ENCODE measurements at regions not wholly inside any gene's neighbourhood (a gene's known extent, or its start where the extent isn't known, plus 50 kb on each side); places are given as distances from the start of the nearest gene placed in this dataset.

- H3K36me3 ChIP-seq (ENCODE audit: insufficient read depth, low read length) = no peaks in the 10 kb centered on the region
- no peaks in the 10 kb centered on the region for H4K20me1 ChIP-seq (ENCODE audit: insufficient read depth, low read length)
- H3K79me2 ChIP-seq (ENCODE audit: insufficient read depth, low read length) = no peaks in the 10 kb centered on the region
- H3K4me2 ChIP-seq (ENCODE audit: low read length) = no peak overlapping the region
- no peak for TF ChIP-seq CTCF (IDR thresholded peaks at IDR 0.05; ENCODE audit: low read length)
- TF ChIP-seq EZH2 (IDR thresholded peaks at IDR 0.05; ENCODE audit: borderline replicate concordance, low read length) = no peak
- no peak overlapping the region for H3K9ac ChIP-seq (ENCODE audit: low read length)
- no peaks in the 10 kb centered on the region for H3K4me1 ChIP-seq (ENCODE audit: insufficient read depth, low read length, severe bottlenecking)
- no peak overlapping the region for H3K4me3 ChIP-seq (ENCODE audit: low read depth, low read length, poor library complexity, severe bottlenecking)
- no peak overlapping the region for H2AFZ ChIP-seq (ENCODE audit: low read length)
- H3K27me3 ChIP-seq (ENCODE audit: insufficient read depth, low read length) = no peaks in the 10 kb centered on the region
- H3K27ac ChIP-seq (ENCODE audit: low read depth, low read length, poor library complexity, severe bottlenecking) = no peak overlapping the region
- H3K9me3 ChIP-seq (ENCODE audit: low read length) = no peaks in the 10 kb centered on the region
- no peaks in the 10 kb centered on the region for H3F3A ChIP-seq (ENCODE audit: insufficient read depth, low read length)
- H3K9me2 ChIP-seq (ENCODE audit: low read depth, low read length) = no peaks in the 10 kb centered on the region
Observed at GRCh38 chr10:47146572-47146971, 153.4 kb upstream of the GDF10 start.

- Histone ChIP-seq H3K9me3 (ENCODE audit: low read length) (no peaks in the 10 kb centered on the region), H3K4me2 (ENCODE audit: low read length) (no peak overlapping the region), H3K27ac (ENCODE audit: low read depth, low read length, poor library complexity, severe bottlenecking) (no peak overlapping the region), H3K27me3 (ENCODE audit: insufficient read depth, low read length) (no peaks in the 10 kb centered on the region), H3K4me3 (ENCODE audit: low read depth, low read length, poor library complexity, severe bottlenecking) (no peak overlapping the region), H2AFZ (ENCODE audit: low read length) (no peak overlapping the region), H3K36me3 (ENCODE audit: insufficient read depth, low read length) (no peaks in the 10 kb centered on the region), H3K9me2 (ENCODE audit: low read depth, low read length) (no peaks in the 10 kb centered on the region), H4K20me1 (ENCODE audit: insufficient read depth, low read length) (no peaks in the 10 kb centered on the region), H3F3A (ENCODE audit: insufficient read depth, low read length) (no peaks in the 10 kb centered on the region), H3K79me2 (ENCODE audit: insufficient read depth, low read length) (no peaks in the 10 kb centered on the region), H3K4me1 (ENCODE audit: insufficient read depth, low read length, severe bottlenecking) (no peaks in the 10 kb centered on the region), H3K9ac (ENCODE audit: low read length) (no peak overlapping the region)
- TF ChIP-seq EZH2 (IDR thresholded peaks at IDR 0.05; ENCODE audit: borderline replicate concordance, low read length) (no peak), CTCF (IDR thresholded peaks at IDR 0.05; ENCODE audit: low read length) (no peak)
Observed at GRCh38 chr10:47147186-47147585, 152.8 kb upstream of the GDF10 start.

- no peak for TF ChIP-seq EZH2 (IDR thresholded peaks at IDR 0.05; ENCODE audit: borderline replicate concordance, low read length)
- TF ChIP-seq CTCF (IDR thresholded peaks at IDR 0.05; ENCODE audit: low read length) = no peak
- H4K20me1 ChIP-seq (ENCODE audit: insufficient read depth, low read length) = no peaks in the 10 kb centered on the region
- no peaks in the 10 kb centered on the region for H3F3A ChIP-seq (ENCODE audit: insufficient read depth, low read length)
- H3K9ac ChIP-seq (ENCODE audit: low read length) = no peak overlapping the region
- no peak overlapping the region for H3K27ac ChIP-seq (ENCODE audit: low read depth, low read length, poor library complexity, severe bottlenecking)
- H3K9me3 ChIP-seq (ENCODE audit: low read length) = 0 out of 2 replicates have a peak, but pooled peaks cover 3% of the 10 kb centered on the region
- H3K9me2 ChIP-seq (ENCODE audit: low read depth, low read length) = no peaks in the 10 kb centered on the region
- no peaks in the 10 kb centered on the region for H3K79me2 ChIP-seq (ENCODE audit: insufficient read depth, low read length)
- no peak overlapping the region for H2AFZ ChIP-seq (ENCODE audit: low read length)
- H3K36me3 ChIP-seq (ENCODE audit: insufficient read depth, low read length) = no peaks in the 10 kb centered on the region
- H3K27me3 ChIP-seq (ENCODE audit: insufficient read depth, low read length) = no peaks in the 10 kb centered on the region
- no peak overlapping the region for H3K4me2 ChIP-seq (ENCODE audit: low read length)
- H3K4me1 ChIP-seq (ENCODE audit: insufficient read depth, low read length, severe bottlenecking) = no peaks in the 10 kb centered on the region
- H3K4me3 ChIP-seq (ENCODE audit: low read depth, low read length, poor library complexity, severe bottlenecking) = no peak overlapping the region
Observed at GRCh38 chr10:47150581-47150980, 149.4 kb upstream of the GDF10 start.
